ENCODE measurements at regions not wholly inside any gene's neighbourhood (a gene's known extent, or its start where the extent isn't known, plus 50 kb on each side); places are given as distances from the start of the nearest gene placed in this dataset.

DNA sequence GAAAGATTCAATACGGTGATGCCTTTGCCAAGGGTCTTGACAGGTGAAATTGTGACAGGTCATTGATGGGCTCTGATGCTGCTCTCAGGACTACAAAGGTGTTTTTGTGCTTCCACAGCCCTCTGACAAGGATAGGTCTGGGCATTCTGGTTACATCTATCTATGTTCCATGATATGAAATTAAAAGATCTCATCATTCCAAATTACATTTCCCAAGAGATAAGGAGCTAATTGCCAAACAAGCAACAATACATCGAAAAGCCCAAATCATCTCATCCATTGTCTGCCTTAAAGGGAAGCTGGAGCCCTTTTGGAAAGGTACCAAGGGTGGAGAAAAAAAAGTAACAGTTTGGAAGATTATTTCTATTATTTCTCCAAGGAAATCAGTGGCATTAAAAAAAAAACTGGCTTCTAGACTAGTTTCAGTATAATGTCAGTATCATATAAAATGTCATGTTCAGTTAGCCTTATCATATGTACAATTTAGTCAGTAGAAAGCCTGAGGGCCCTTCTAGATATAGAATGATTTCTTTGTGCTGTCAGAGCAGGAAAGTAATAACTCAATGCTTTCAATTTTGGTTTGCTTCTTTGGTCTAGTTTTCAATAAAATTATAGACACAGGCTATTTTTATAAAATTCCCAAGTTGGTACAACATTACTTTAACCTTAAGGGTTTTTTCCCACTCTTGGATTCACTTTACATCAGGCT is 224.5 kb upstream of the GPRIN3 start:
- no peaks in the 10 kb centered on the region for H3K27me3 ChIP-seq
- no peak for DNase-seq

DNA sequence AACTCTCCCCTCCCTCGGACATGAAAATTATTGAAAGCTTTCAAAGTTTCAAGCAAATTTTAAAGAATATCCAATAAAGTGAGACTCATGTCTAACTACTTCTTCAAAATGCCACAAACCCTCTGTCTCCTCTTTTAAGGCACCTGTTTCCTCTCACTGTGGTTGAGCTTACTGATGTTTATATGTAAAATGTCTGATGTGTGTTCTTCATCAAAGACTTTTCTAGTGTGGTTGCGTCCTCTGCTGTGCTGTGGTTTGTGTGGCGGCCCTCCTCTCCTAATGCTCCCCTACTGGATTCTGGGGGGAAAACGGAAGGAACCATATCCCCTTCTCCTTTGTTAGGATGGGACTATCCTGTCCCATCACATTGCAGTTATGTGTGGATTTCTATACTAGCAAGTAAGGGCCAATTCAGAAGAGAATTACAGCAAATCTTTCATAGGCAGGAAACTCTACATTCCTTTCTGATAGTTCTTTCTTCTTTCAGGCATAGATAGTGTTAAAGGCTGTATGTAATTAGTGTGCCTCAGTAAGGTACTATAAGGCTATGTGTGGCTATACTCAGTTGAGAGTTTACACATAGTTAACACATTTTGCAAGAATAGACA is 221.0 kb upstream of the GPRIN3 start:
- H3K4me1 ChIP-seq: no peaks in the 10 kb centered on the region

More for the DNA sequence above, 224.5 kb upstream of the GPRIN3 start:
- Histone ChIP-seq H3K36me3 (no peaks in the 10 kb centered on the region), H3K9me3 (no peaks in the 10 kb centered on the region), H3K4me3 (no peak overlapping the region), H3K4me1 (no peaks in the 10 kb centered on the region), H3K27ac (no peak overlapping the region)
- TF ChIP-seq, protein P1, sequence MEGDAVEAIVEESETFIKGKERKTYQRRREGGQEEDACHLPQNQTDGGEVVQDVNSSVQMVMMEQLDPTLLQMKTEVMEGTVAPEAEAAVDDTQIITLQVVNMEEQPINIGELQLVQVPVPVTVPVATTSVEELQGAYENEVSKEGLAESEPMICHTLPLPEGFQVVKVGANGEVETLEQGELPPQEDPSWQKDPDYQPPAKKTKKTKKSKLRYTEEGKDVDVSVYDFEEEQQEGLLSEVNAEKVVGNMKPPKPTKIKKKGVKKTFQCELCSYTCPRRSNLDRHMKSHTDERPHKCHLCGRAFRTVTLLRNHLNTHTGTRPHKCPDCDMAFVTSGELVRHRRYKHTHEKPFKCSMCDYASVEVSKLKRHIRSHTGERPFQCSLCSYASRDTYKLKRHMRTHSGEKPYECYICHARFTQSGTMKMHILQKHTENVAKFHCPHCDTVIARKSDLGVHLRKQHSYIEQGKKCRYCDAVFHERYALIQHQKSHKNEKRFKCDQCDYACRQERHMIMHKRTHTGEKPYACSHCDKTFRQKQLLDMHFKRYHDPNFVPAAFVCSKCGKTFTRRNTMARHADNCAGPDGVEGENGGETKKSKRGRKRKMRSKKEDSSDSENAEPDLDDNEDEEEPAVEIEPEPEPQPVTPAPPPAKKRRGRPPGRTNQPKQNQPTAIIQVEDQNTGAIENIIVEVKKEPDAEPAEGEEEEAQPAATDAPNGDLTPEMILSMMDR (IDR thresholded peaks at IDR 0.05): no peak
- no peak for TF ChIP-seq POLR2A (IDR thresholded peaks at IDR 0.05)

DNA sequence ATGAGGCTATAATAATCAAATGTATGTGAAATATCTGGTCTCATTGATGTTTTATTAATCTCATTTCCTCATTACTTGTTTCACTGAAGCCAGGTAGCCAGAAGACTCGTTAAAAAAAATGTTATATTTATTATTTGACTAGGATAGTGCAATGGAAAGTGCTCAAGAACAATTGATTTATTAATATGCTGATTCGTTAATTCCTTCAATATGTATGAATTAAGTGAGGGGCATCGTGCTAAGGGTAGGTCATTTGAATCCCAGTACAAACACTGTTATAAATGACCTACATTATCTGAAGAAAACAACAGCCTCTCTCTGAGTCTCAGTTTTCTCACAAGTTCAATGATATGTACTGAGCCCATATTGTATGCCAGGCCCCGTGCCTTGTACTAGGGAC is 214.2 kb upstream of the GPRIN3 start:
- H3K4me1 ChIP-seq: no peaks in the 10 kb centered on the region
- no peaks in the 10 kb centered on the region for H3K36me3 ChIP-seq
- H3K27ac ChIP-seq: no peak overlapping the region
- no peak overlapping the region for H3K4me3 ChIP-seq
- no peaks in the 10 kb centered on the region for H3K27me3 ChIP-seq
- TF ChIP-seq, protein P1 (IDR thresholded peaks at IDR 0.05): no peak
- no peak for TF ChIP-seq POLR2A (IDR thresholded peaks at IDR 0.05)
- no peaks in the 10 kb centered on the region for H3K9me3 ChIP-seq
- no peak for DNase-seq

More for the DNA sequence above, 221.0 kb upstream of the GPRIN3 start:
- no peak overlapping the region for H3K27ac ChIP-seq
- no peak overlapping the region for H3K4me3 ChIP-seq
- no peak for DNase-seq
- TF ChIP-seq POLR2A (IDR thresholded peaks at IDR 0.05): no peak
- TF ChIP-seq, protein P1 (IDR thresholded peaks at IDR 0.05): no peak
- H3K36me3 ChIP-seq: no peaks in the 10 kb centered on the region
- H3K9me3 ChIP-seq: no peaks in the 10 kb centered on the region
- no peaks in the 10 kb centered on the region for H3K27me3 ChIP-seq

DNA sequence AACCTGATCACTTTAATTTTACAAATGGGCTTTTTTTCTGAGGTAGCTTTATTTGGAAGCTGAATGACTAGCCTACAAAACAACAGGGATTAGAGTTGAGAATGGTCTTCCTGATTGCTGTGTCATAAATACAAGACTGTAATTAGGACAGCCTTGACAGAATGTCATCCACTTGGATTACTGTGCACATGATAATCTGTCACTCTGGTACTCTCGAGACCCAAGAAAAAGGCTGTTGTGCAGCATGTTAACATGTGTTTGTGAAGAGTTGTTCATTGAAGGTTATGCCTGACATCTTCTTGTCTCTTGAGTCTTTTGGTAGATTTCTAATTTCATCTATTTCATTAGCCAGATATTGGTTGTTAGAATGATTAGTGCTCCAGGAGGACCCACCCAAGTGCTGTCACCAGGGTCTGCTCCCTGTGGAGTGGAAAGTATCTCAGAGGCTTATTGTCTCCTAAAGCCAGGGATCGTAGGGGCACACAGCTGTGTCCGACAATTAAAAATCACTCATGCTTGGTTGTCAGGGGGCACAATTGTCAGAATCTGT is 212.2 kb upstream of the GPRIN3 start:
- TF ChIP-seq POLR2A (IDR thresholded peaks at IDR 0.05): no peak
- TF ChIP-seq, protein P1 (IDR thresholded peaks at IDR 0.05): no peak
- Histone ChIP-seq H3K9me3 (no peaks in the 10 kb centered on the region), H3K36me3 (no peaks in the 10 kb centered on the region), H3K27me3 (no peaks in the 10 kb centered on the region), H3K4me3 (no peak overlapping the region), H3K27ac (no peak overlapping the region), H3K4me1 (no peaks in the 10 kb centered on the region)
- DNase-seq: no peak

DNA sequence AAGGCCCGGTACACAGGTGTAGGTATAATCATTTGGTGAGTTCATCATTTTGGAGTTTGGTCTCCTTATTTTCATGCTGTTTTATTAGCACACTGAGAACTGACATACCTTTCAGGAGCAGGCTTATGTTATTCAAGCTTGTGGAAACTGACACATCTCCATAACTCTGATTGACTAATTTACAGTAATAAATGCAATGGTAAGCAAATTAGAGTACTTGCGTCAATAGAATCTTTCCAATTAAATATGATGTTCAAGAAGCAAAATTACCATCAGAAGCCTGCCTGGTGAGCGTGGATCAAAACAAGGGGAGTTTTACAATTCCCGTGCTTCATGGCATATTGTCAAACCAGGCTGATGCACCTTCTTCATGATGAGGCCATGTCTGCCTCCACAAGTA is 210.7 kb upstream of the GPRIN3 start:
- Histone ChIP-seq H3K27ac (no peak overlapping the region), H3K9me3 (no peaks in the 10 kb centered on the region), H3K4me1 (no peaks in the 10 kb centered on the region), H3K4me3 (no peak overlapping the region), H3K36me3 (no peaks in the 10 kb centered on the region), H3K27me3 (no peaks in the 10 kb centered on the region)
- no peak for DNase-seq
- TF ChIP-seq, protein P1 (IDR thresholded peaks at IDR 0.05): no peak
- TF ChIP-seq POLR2A (IDR thresholded peaks at IDR 0.05): no peak
